NCI-H1105 (cell line): ENCODE measurements at regions not wholly inside any gene's neighbourhood (a gene's known extent, or its start where the extent isn't known, plus 50 kb on each side); places are given as distances from the start of the nearest gene placed in this dataset.
"Not testable (repeated sequence)": the region's sequence is repeated elsewhere in the genome, so short reads cannot be mapped to it uniquely, and the experiment has no call there.

Experiments
- DNase-seq: peaks from one replicate; lab custom pipeline; 2025; lab: John Stamatoyannopoulos, UW

- DNase-seq: no peak
Observed at GRCh38 chr6:15087186-15087589, 158.7 kb upstream of the JARID2 start.

- no peak for DNase-seq
Observed at GRCh38 chr6:15088904-15089568, 156.8 kb upstream of the JARID2 start.

- DNase-seq: peak; percentile 33
Observed at GRCh38 chr6:15089569-15090144, 156.2 kb upstream of the JARID2 start.

- peak; percentile 2 for DNase-seq
Observed at GRCh38 chr6:15090145-15090579, 155.7 kb upstream of the JARID2 start.

- DNase-seq: no peak
Observed at GRCh38 chr6:15090745-15091384, 155.0 kb upstream of the JARID2 start.

GRCh38 chr6:15096894-15097837 lies 148.7 kb upstream of the JARID2 start:
- DNase-seq: no peak

GRCh38 chr6:15101130-15101529 lies 144.7 kb upstream of the JARID2 start:
- no peak for DNase-seq

GRCh38 chr6:15102241-15102640 lies 143.6 kb upstream of the JARID2 start:
- DNase-seq: no peak

- no peak for DNase-seq
Observed at GRCh38 chr6:15106958-15107643, 138.8 kb upstream of the JARID2 start.

GRCh38 chr6:15107644-15108382 lies 138.1 kb upstream of the JARID2 start:
- DNase-seq: no peak

- DNase-seq: no peak
Observed at GRCh38 chr6:15108383-15108715, 137.5 kb upstream of the JARID2 start.

GRCh38 chr6:15109338-15110090 lies 136.4 kb upstream of the JARID2 start:
- DNase-seq: no peak

GRCh38 chr6:15110726-15111354 lies 135.0 kb upstream of the JARID2 start:
- DNase-seq: no peak

- DNase-seq: not testable (repeated sequence)
Observed at GRCh38 chr6:15111576-15111975, 134.3 kb upstream of the JARID2 start.

- no peak for DNase-seq
Observed at GRCh38 chr6:15113587-15113986, 132.3 kb upstream of the JARID2 start.

- no peak for DNase-seq
Observed at GRCh38 chr6:15114061-15114460, 131.8 kb upstream of the JARID2 start.

GRCh38 chr6:15116889-15117288 lies 129.0 kb upstream of the JARID2 start:
- no peak for DNase-seq

GRCh38 chr6:15121443-15121842 lies 124.4 kb upstream of the JARID2 start:
- DNase-seq: no peak

GRCh38 chr6:15121977-15122550 lies 123.8 kb upstream of the JARID2 start:
- no peak for DNase-seq

GRCh38 chr6:15129887-15130286 lies 116.0 kb upstream of the JARID2 start:
- DNase-seq: no peak
